ENCODE measurements at regions not wholly inside any gene's neighbourhood (a gene's known extent, or its start where the extent isn't known, plus 50 kb on each side); places are given as distances from the start of the nearest gene placed in this dataset.

GRCh38 chr9:117552811-117553210 lies 138.0 kb upstream of the ASTN2 start:
- no peak for TF ChIP-seq CTCF (IDR thresholded peaks at IDR 0.05; ENCODE audit: low read length)
- TF ChIP-seq EZH2phosphoT487 (IDR thresholded peaks at IDR 0.05; ENCODE audit: low read length): no peak

Measured in MM.1S (cell line).